ENCODE measurements at regions not wholly inside any gene's neighbourhood (a gene's known extent, or its start where the extent isn't known, plus 50 kb on each side); places are given as distances from the start of the nearest gene placed in this dataset.

GRCh38 chr6:82651845-82652335 lies 288.3 kb downstream of the TPBG start (continued):
- TF ChIP-seq, protein P1, sequence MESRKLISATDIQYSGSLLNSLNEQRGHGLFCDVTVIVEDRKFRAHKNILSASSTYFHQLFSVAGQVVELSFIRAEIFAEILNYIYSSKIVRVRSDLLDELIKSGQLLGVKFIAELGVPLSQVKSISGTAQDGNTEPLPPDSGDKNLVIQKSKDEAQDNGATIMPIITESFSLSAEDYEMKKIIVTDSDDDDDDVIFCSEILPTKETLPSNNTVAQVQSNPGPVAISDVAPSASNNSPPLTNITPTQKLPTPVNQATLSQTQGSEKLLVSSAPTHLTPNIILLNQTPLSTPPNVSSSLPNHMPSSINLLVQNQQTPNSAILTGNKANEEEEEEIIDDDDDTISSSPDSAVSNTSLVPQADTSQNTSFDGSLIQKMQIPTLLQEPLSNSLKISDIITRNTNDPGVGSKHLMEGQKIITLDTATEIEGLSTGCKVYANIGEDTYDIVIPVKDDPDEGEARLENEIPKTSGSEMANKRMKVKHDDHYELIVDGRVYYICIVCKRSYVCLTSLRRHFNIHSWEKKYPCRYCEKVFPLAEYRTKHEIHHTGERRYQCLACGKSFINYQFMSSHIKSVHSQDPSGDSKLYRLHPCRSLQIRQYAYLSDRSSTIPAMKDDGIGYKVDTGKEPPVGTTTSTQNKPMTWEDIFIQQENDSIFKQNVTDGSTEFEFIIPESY (IDR thresholded peaks at IDR 0.05; ENCODE audit: borderline replicate concordance, low read depth): no peak
- TF ChIP-seq, protein P2, sequence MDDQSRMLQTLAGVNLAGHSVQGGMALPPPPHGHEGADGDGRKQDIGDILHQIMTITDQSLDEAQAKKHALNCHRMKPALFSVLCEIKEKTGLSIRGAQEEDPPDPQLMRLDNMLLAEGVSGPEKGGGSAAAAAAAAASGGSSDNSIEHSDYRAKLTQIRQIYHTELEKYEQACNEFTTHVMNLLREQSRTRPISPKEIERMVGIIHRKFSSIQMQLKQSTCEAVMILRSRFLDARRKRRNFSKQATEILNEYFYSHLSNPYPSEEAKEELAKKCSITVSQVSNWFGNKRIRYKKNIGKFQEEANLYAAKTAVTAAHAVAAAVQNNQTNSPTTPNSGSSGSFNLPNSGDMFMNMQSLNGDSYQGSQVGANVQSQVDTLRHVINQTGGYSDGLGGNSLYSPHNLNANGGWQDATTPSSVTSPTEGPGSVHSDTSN (IDR thresholded peaks at IDR 0.05): no peak
- TF ChIP-seq RCOR1 (IDR thresholded peaks at IDR 0.05; ENCODE audit: low read length): no peak
- no peak for TF ChIP-seq TCF12 (IDR thresholded peaks at IDR 0.05)
- no peak for TF ChIP-seq RAD21 (IDR thresholded peaks at IDR 0.05; ENCODE audit: low read length)
- TF ChIP-seq TAF1 (IDR thresholded peaks at IDR 0.05; ENCODE audit: borderline replicate concordance, low read depth, low read length): no peak
- no peak for TF ChIP-seq RXRA (IDR thresholded peaks at IDR 0.05; ENCODE audit: borderline replicate concordance, low read depth)
- no peak for TF ChIP-seq EP300 (IDR thresholded peaks at IDR 0.05; ENCODE audit: borderline replicate concordance in 1 of 2, low read depth in 1 of 2, low read length in 1 of 2)
- no peak for TF ChIP-seq TEAD4 (IDR thresholded peaks at IDR 0.05; ENCODE audit: borderline replicate concordance, insufficient read depth)
- no peak for TF ChIP-seq GATA2 (CRISPR knock-in tag; IDR thresholded peaks at IDR 0.05)
- no peak for TF ChIP-seq FOSL2 (IDR thresholded peaks at IDR 0.05; ENCODE audit: borderline replicate concordance, low read depth)
- no peak for TF ChIP-seq MEF2A (IDR thresholded peaks at IDR 0.05; ENCODE audit: borderline replicate concordance, low read depth)
- no peak for TF ChIP-seq NFIC (IDR thresholded peaks at IDR 0.05; ENCODE audit: borderline replicate concordance)
- no peak for TF ChIP-seq SMC3 (IDR thresholded peaks at IDR 0.05; ENCODE audit: low read depth, low read length)

DNA sequence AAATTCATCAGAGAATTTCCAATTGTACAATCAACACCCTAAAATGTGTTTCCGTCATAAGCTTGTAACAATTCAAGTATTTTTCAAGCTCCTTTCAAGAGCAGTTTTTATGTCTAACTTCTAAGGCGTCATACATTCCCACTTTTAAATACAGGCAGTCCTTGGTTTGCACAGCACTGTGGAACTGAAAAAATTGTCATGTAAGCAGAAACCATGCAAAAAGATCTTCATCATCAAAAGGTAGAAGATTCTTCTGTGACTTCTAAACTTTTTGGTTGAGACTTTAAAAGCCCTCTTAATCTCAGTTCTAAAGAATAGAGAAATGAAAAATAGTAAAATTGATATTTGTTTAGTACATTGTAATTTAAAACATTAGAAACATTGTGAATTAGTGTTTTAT lies 315.6 kb downstream of the TPBG start:
- POLR2A ChIA-PET: no interaction called here
- 89% methylated on average over 2 of the region's 2 CpGs for WGBS (ENCODE audit: low lambda C conversion rate)

More for the DNA sequence above, 315.6 kb downstream of the TPBG start:
- TF ChIP-seq RAD21 (IDR thresholded peaks at IDR 0.05; ENCODE audit: low read length) (no peak), RCOR1 (IDR thresholded peaks at IDR 0.05; ENCODE audit: low read length) (no peak), TAF1 (IDR thresholded peaks at IDR 0.05; ENCODE audit: borderline replicate concordance, low read depth, low read length) (no peak), NRF1 (IDR thresholded peaks at IDR 0.05; ENCODE audit: low read depth, low read length) (no peak), REST (IDR thresholded peaks at IDR 0.05; ENCODE audit: low read depth, low read length) (no peak), MXI1 (IDR thresholded peaks at IDR 0.05; ENCODE audit: low read depth, low read length) (no peak), RFX5 (IDR thresholded peaks at IDR 0.05; ENCODE audit: low read length) (no peak), CHD2 (IDR thresholded peaks at IDR 0.05; ENCODE audit: low read length, partially characterized antibody) (no peak), YY1 (IDR thresholded peaks at IDR 0.05; ENCODE audit: low read depth) (no peak)
- TF ChIP-seq, protein P3, sequence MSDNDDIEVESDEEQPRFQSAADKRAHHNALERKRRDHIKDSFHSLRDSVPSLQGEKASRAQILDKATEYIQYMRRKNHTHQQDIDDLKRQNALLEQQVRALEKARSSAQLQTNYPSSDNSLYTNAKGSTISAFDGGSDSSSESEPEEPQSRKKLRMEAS (IDR thresholded peaks at IDR 0.05; ENCODE audit: low read depth): no peak
- H3K9ac ChIP-seq: no peak overlapping the region
- no peak overlapping the region for H2AFZ ChIP-seq (ENCODE audit: low read depth)
- CTCF ChIA-PET: no interaction called here
- no peaks in the 10 kb centered on the region for H3K79me2 ChIP-seq (ENCODE audit: insufficient read depth)
- no peaks in the 10 kb centered on the region for H3K9me3 ChIP-seq
- H3K9me2 ChIP-seq: no peaks in the 10 kb centered on the region
- H4K20me1 ChIP-seq (ENCODE audit: insufficient read depth): no peaks in the 10 kb centered on the region
- H3F3A ChIP-seq (replicated peaks; ENCODE audit: insufficient read depth): no peaks in the 10 kb centered on the region
- peaks cover 0 to 2% of the 10 kb centered on the region in 2 experiments; a peak in 2 of 4 replicates for H3K4me1 ChIP-seq (ENCODE audit: control insufficient read depth in 1 of 2, insufficient read depth in 2 of 2, low read depth in 1 of 2, low read length in 1 of 2)
- H3K27ac ChIP-seq (ENCODE audit: low read depth in 2 of 2, low read length in 1 of 2): no peak overlapping the region
- H3K4me2 ChIP-seq: no peak overlapping the region
- H3K36me3 ChIP-seq (replicated peaks in 1 of 2; ENCODE audit: control insufficient read depth in 1 of 2, insufficient read depth in 2 of 2, low read length in 1 of 2): no peaks in the 10 kb centered on the region
- DNase-seq: no peak
- no peaks in the 10 kb centered on the region for H3K27me3 ChIP-seq (ENCODE audit: insufficient read depth)
- H3K4me3 ChIP-seq (ENCODE audit: low read depth in 2 of 2, low read length in 1 of 2): no peak overlapping the region

All from SK-N-SH (cell line).